ENCODE measurements at regions not wholly inside any gene's neighbourhood (a gene's known extent, or its start where the extent isn't known, plus 50 kb on each side); places are given as distances from the start of the nearest gene placed in this dataset.
"Not testable (repeated sequence)": the region's sequence is repeated elsewhere in the genome, so short reads cannot be mapped to it uniquely, and the experiment has no call there.

DNA sequence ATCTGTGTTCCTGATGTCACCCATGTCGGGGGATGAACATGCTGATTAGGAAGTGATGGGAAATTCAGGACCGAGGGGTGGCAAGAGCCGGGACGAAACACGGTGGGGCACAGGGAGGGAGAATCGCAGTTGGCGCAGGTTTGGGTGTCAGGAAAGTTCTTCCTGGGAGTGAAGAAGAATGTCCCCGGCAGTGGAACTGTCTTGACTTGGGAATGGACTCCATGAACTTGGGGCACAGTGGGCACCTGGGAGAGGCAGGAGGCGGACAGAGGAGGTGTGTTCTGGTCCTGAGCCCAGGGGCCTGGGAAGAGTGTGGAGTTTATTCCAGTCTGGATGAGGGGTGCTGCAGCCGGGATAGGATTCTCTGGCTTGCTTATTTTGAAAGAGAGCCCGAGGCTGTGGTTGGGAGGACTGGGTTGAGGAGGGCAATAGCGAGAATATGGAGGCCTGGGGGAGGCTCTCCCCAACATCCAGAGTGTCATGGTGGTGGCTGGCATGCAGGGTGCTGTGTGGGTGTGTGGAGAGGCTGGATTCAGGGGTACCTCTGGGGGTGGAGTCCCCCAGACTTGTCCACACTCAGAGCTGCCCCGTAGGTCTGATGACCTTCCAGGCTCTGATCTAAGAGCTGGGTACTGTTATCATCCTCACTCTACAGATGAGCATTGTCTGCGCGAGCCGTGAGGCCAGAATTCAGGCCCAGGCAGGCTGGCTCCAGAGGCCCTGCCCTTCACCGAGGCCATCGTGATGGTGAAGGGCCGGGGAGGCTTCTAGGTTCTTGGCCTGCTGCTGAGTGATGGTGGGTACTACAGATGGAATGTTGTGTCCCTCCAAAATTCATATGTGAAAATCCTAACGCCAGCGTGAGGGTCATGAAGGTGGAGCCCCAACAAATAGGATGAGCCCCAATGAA, 274.5 kb upstream of the C1orf174 start:
- DNase-seq (ENCODE audit: low spot score), result no peak

GRCh38 chr1:4175566-4176405, 275.7 kb upstream of the C1orf174 start:
- DNase-seq (ENCODE audit: low spot score), result no peak

DNA sequence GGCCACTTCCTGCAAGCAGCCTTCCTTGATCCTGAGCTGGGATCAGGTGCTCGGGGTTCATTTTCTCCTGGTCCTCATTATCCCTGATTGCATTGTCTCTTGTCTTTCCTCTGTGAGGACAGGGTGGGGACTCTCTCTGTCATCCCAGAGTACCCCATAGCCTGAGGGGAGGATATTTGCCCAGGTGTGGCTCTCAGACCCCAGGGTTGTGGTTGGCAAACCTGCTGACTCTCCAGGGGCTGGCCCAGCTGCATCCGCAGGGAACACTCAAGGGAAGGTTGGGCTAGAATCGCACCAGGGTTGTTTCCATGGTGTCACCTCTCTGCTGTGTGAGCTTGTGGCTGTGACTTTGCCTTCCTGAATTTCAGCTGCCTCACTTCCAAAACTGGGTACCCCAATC, 276.8 kb upstream of the C1orf174 start:
- no peak for DNase-seq (ENCODE audit: low spot score)

DNA sequence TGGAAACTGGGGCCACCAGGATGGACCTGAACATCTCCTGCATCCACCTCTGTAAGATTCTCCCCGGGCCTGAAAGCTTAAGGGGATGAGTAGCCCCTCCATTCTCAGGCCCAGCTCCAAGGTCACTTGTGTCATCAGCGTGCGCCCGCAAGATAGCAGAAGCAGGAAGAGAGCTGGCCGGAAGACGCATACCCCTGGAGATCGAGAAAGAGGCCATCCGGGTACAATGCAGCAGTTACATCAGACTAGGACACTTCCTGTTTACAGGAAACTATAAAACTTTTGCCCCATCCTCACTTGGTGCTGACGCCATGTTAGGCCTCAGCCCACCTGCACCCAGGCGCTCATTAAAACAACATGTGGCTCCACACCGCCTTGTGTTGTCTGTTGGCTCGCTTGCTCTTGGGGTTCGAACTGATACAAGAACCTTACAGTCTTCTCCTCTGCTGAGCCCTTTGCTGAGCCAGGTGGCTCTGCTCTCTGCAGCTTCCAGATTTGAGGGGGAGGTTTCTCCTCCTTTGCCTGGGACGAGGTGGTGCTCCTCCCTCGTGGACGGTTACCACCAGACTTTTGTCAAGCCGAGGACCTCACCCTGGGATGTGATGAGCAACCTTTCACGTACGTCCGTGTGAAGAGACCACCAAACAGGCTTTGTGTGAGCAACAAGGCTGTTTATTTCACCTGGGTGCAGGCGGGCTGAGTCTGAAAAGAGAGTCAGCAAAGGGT, 277.5 kb upstream of the C1orf174 start:
- no peak for DNase-seq (ENCODE audit: low spot score)

GRCh38 chr1:4178501-4179113, 278.5 kb upstream of the C1orf174 start:
- no peak for DNase-seq (ENCODE audit: low spot score)

- DNase-seq (ENCODE audit: low spot score), result no peak
Observed at GRCh38 chr1:4179914-4180735, 280.1 kb upstream of the C1orf174 start.

DNA sequence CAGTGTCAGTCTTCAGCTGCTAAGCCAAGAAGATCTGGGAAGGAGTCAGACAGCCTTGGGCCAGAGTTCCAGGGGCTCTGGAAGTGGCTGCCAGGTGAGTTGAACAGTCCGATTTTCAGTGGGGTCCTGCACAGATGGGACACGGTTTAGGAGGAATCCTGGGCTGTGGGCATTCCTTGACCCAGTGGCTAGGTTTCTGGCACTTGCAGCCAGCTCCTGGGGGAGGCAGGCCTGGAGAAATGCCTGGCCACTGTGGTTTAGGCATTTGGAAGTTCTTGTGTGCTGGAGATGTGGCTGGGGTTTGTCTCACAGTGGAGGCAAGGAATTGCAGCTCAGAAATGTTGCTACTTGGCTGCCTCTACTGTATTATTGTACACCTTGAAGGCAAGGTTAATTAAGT, 286.4 kb upstream of the C1orf174 start:
- DNase-seq (ENCODE audit: low spot score), result not testable (repeated sequence)

DNA sequence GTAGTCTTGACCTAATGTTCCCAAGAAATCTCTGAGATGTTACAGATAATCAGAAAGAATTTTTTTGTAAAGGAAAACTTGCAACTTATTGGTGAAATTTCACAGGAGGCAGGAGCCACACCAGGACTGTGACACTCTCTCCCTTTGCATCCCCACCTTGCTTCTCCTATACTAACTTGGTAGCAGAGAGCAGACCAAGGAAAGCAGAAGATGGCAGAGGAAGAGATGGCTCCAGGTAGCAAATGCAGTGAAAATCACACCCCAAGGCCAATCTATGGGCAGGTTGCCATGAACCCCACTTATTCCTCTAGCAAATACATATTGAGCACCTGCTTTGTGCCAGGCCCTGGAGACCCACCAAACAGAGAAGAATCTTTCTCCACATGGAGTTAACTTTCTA, 303.4 kb upstream of the C1orf174 start:
- no peak for DNase-seq (ENCODE audit: low spot score)

DNA sequence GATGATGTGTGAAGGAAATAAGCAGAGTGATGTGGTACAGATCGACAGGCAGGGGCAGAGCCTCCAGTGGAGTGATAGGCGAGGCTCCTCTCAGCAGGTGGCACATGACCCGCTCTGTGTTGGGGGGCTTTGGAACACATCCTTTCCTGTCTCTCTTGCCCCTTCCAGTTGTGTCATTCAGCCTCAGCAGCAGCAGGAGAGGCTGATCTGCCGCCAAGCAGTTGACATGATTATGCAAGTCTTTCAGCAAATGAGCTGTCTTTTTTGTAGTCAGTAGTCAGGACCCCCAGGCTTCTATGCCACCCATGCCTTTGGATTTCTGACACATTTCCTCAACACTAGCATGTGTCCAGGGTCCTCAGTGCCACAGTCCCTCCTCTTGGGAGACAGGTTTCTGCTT, 307.1 kb upstream of the C1orf174 start:
- no peak for DNase-seq (ENCODE audit: low spot score)

DNA sequence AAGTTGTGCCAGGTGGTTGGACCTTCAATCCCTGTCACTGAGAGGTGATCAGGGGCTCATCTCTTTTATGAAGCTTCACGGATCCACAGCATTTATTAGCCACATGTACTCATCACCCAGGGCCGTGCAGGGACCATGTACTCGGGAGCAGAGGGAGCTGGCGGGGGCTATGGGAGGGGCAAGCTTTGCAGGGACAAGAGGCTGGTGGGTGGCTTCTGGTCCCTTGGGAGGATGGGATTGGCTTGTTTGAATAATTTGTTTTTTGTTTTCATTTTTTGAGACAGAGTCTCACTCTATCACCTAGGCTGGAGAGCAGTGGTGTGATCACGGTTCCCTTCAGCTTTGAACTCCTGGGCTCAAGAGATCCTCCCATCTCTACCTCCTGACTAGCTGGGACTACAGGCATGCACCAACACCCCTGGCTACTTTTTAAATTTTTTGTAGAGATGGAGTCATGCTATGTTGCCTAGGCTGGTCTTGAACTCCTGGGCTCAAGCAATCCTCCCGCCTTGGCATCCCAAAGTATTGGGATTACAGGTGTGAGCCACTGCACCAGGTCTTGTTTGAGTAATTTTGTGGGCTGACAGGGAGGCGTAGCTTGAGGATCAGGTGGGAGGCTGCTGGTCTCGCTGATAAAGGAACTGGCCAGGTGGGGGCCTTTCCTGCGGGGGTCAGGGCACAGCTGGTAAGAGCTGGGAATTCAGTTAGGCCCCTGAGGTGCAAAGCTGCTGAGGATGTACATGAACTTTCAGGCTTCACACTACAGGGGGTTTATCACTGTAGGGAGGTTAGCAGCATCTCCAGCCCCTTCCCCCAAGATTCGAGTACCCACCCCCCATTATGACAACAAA, 308.0 kb upstream of the C1orf174 start:
- no peak for DNase-seq (ENCODE audit: low spot score)

GRCh38 chr1:4210043-4210442, 310.0 kb upstream of the C1orf174 start:
- DNase-seq (ENCODE audit: low spot score), result no peak

GRCh38 chr1:4212796-4213195, 312.7 kb upstream of the C1orf174 start:
- DNase-seq (ENCODE audit: low spot score), result no peak

GRCh38 chr1:4213366-4213973, 313.4 kb upstream of the C1orf174 start:
- no peak for DNase-seq (ENCODE audit: low spot score)

DNA sequence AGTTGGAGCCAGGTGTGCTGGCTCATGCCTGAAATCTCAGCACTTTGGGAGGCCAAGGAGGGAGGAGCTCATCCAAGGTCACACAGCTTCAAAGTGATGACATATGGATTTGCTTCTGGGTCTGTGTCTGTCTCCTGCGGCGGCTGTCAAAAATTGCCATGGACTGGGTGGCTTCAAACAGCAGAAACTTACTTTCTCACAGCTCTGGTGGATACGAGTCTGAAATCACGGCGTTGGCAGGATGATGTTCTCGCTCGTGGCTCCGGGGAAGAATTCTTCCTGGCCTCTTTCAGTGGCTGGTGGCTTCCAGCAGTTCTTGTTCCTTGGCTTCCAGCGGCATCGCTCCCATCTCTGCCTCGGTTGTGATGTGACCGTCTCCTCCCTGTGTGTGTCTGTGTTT, 314.8 kb upstream of the C1orf174 start:
- no peak for DNase-seq (ENCODE audit: low spot score)

DNA sequence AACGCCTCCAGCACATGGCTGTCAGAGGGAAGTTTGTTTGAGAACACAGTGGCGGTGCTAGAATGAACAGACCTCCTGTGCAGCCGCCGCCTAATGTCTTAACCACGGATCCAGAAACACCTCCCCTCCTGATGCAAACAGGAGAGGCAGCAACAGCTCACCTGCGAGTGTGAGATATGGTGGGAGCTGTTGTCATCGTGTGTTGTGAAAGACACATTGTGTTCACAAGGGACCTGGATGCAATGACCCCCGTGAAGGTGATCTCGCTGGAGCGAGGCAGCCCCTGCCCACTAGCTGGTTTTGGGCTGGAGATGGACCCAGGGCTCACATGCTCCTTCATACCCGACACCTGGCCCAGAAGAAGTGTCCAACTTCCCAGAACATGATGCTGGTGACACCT, 315.3 kb upstream of the C1orf174 start:
- DNase-seq (ENCODE audit: low spot score), result no peak

DNA sequence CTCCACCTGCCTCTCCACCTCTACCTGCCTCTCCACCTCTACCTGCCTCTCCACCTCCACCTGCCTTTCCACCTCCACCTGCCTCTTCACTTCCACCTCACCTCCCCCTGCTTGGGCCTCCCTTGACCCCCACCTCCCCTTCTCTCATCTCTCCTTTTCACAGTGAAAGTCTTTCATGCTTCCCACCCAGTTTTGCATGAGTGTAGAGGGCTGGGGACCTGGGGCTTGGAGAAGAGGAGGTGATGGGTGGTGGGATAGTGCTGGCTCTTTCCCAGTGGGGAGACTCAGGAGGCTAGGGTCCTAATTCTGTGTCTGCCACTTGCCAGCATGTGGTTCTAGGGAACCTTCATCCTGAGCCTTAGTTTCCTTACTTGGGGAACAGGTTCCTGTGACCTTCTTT, 316.2 kb upstream of the C1orf174 start:
- DNase-seq (ENCODE audit: low spot score), result no peak

- no peak for DNase-seq (ENCODE audit: low spot score)
Observed at GRCh38 chr1:4218619-4219018, 318.5 kb upstream of the C1orf174 start.

- DNase-seq (ENCODE audit: low spot score), result no peak
Observed at GRCh38 chr1:4219111-4219510, 319.0 kb upstream of the C1orf174 start.

DNA sequence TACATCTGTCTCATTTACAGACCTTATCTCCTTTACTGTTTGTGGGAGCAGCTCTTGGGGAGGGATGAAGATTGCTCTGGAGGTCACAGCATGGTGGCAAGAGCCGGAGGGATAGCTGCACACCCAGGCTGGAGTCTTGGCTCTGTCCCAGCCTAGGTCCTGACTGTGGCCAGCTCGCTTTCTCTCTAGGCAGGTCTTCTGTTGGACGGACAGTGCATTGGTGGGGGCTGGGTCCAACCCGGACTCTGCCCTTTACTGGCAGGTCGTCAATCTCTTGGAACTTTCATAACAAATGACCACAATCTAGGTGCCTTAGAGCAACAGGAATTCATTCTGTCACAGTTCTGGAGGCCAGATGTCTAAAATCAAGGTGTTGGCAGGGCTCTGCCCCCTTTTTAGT, 319.8 kb upstream of the C1orf174 start:
- no peak for DNase-seq (ENCODE audit: low spot score)

- no peak for DNase-seq (ENCODE audit: low spot score)
Observed at GRCh38 chr1:4220362-4220761, 320.3 kb upstream of the C1orf174 start.
